Tibial nerve (tissue), 3 donors: ENCODE measurements at regions not wholly inside any gene's neighbourhood (a gene's known extent, or its start where the extent isn't known, plus 50 kb on each side); places are given as distances from the start of the nearest gene placed in this dataset.

Experiments used
- POLR2A ChIP-seq, 2 donors: fragments of 450-650 bp; IDR thresholded peaks; one replicate each; pipeline ENCODE4 v1.6.1; 2017; ENCODE audit warnings: antibody characterized with exemption in 2 of 2, mild to moderate bottlenecking in 2 of 2, moderate library complexity in 2 of 2
- TF ChIP-seq, protein P1 (sequence below), 5 experiments: fragments of 200-600 bp in 3 of 5; fragments of 450-650 bp in 2 of 5; sonication (generic) in 3 of 5; IDR thresholded peaks; one replicate each; pipeline ENCODE4 v1.5.1; 2016 to 2019; ENCODE audit warnings: antibody characterized with exemption in 5 of 5, mild to moderate bottlenecking in 3 of 5, moderate library complexity in 2 of 5

DNA sequence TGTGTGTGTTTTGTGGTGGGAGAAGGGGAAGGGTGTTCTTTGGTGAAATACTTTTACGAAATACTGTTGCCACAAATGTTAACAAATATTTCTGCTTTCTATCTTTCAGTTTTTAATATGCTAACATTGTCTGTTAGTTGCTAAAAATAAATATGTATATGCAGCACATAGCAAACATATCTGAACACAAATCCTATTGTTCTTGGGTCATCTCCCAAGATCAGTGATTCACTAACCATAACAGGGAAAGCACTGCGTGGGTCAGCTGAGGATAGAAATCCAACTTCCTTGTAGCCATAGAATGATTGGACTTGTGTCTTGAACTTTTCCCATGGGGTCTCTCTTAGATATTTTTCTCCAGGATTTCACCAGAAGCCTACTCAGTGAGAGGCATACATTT lies 250.3 kb upstream of the FAM47A start:
- TF ChIP-seq, protein P1, sequence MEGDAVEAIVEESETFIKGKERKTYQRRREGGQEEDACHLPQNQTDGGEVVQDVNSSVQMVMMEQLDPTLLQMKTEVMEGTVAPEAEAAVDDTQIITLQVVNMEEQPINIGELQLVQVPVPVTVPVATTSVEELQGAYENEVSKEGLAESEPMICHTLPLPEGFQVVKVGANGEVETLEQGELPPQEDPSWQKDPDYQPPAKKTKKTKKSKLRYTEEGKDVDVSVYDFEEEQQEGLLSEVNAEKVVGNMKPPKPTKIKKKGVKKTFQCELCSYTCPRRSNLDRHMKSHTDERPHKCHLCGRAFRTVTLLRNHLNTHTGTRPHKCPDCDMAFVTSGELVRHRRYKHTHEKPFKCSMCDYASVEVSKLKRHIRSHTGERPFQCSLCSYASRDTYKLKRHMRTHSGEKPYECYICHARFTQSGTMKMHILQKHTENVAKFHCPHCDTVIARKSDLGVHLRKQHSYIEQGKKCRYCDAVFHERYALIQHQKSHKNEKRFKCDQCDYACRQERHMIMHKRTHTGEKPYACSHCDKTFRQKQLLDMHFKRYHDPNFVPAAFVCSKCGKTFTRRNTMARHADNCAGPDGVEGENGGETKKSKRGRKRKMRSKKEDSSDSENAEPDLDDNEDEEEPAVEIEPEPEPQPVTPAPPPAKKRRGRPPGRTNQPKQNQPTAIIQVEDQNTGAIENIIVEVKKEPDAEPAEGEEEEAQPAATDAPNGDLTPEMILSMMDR (IDR thresholded peaks at IDR 0.05), result no peak
- TF ChIP-seq POLR2A (IDR thresholded peaks at IDR 0.05), result no peak
